ENCODE measurements at regions not wholly inside any gene's neighbourhood (a gene's known extent, or its start where the extent isn't known, plus 50 kb on each side); places are given as distances from the start of the nearest gene placed in this dataset.

DNA sequence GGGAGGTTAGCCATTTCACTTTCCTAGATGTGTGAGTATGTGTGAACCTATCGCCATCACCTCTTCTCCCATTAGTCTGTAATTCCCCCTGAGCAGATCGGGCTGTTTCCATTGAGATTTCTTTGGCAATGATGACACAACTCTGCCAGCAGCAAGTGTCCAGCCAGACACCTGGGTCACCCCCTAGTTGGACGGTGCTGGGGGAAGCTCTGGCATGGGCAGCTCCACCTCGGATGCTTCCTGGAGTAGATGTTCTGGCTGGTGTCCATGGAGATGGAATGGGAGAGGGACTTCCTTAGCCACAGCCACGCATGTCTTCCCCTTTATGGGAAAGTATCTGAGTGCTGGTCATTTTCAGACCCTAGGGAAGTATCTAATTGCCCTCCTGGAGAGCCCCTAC is 247.9 kb upstream of the RPL38 start:
- no peaks in the 10 kb centered on the region for H3K79me2 ChIP-seq (ENCODE audit: control insufficient read depth, insufficient read depth, low read length)
- H2AFZ ChIP-seq (ENCODE audit: insufficient read depth, low read depth, low read length, poor library complexity, severe bottlenecking), result no peak overlapping the region
- ChIA-PET CTCF (interaction anchor here (1.6 to 3.8 kb wide), 2 partner anchors 526 to 529 kb away, joined by 5 to 31 read pairs; no protein-coding TSS in a partner anchor), POLR2A (no interaction called here)
- WGBS (ENCODE audit: insufficient coverage), result 79% methylated on average over 3 of the region's 5 CpGs
- H3K4me2 ChIP-seq (replicated peaks; ENCODE audit: low read depth, low read length, poor library complexity, severe bottlenecking), result no peak overlapping the region
- Mint-ChIP-seq H3K27ac (no peak overlapping the region), H3K27me3 (peaks cover 18% of the 10 kb centered on the region), H3K4me1 (peaks cover 4% of the 10 kb centered on the region), H3K9me3 (ENCODE audit: insufficient read depth) (peaks cover 2% of the 10 kb centered on the region), H3K4me3 (no peak overlapping the region)
- H3K9me3 ChIP-seq (ENCODE audit: control extremely low read depth in 1 of 3, control insufficient read depth in 2 of 3, insufficient read depth in 1 of 3, low read length in 2 of 3), result peaks cover 0 to 9% (median 0%) of the 10 kb centered on the region in 3 donors
- intact Hi-C loops (cut with micrococcal nuclease), result loop anchor here (10.0 kb wide), 1 partner anchor 371 kb away; no protein-coding TSS in a partner anchor
- H3K27me3 ChIP-seq (replicated peaks in 1 of 4; ENCODE audit: control extremely low read depth in 1 of 4, control insufficient read depth in 3 of 4, insufficient read depth in 4 of 4, low read length in 3 of 4), result peaks cover 0 to 32% (median 18%) of the 10 kb centered on the region in 4 experiments
- peaks cover 12% of the 10 kb centered on the region in 2 donors for H3K4me1 ChIP-seq (ENCODE audit: control insufficient read depth in 2 of 2, insufficient read depth in 2 of 2, low read length in 2 of 2)
- H4K20me1 ChIP-seq (ENCODE audit: control insufficient read depth, insufficient read depth, low read length, poor library complexity, severe bottlenecking), result no peaks in the 10 kb centered on the region
- ATAC-seq (ENCODE audit: low read depth) (no peak), DNase-seq (no peak)
- H3K9ac ChIP-seq (ENCODE audit: low read length), result no peak overlapping the region
- no peak overlapping the region for H3K4me3 ChIP-seq (ENCODE audit: control extremely low read depth in 1 of 5, extremely low read depth in 1 of 5, insufficient read depth in 1 of 5, low read depth in 2 of 5, low read length in 4 of 5)
- TF ChIP-seq, protein P1, sequence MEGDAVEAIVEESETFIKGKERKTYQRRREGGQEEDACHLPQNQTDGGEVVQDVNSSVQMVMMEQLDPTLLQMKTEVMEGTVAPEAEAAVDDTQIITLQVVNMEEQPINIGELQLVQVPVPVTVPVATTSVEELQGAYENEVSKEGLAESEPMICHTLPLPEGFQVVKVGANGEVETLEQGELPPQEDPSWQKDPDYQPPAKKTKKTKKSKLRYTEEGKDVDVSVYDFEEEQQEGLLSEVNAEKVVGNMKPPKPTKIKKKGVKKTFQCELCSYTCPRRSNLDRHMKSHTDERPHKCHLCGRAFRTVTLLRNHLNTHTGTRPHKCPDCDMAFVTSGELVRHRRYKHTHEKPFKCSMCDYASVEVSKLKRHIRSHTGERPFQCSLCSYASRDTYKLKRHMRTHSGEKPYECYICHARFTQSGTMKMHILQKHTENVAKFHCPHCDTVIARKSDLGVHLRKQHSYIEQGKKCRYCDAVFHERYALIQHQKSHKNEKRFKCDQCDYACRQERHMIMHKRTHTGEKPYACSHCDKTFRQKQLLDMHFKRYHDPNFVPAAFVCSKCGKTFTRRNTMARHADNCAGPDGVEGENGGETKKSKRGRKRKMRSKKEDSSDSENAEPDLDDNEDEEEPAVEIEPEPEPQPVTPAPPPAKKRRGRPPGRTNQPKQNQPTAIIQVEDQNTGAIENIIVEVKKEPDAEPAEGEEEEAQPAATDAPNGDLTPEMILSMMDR (IDR thresholded peaks at IDR 0.05), result no peak
- no peak for TF ChIP-seq EZH2 (IDR thresholded peaks at IDR 0.05; ENCODE audit: borderline replicate concordance, insufficient read depth, low read depth, low read length, poor library complexity, severe bottlenecking)
- no peaks in the 10 kb centered on the region for H3K36me3 ChIP-seq (replicated peaks in 1 of 2; ENCODE audit: control extremely low read depth in 1 of 2, control insufficient read depth in 1 of 2, extremely low read depth in 1 of 2, insufficient read depth in 2 of 2, low read length in 1 of 2)
- no peak overlapping the region for H3K27ac ChIP-seq (ENCODE audit: low read length in 2 of 2)

DNA sequence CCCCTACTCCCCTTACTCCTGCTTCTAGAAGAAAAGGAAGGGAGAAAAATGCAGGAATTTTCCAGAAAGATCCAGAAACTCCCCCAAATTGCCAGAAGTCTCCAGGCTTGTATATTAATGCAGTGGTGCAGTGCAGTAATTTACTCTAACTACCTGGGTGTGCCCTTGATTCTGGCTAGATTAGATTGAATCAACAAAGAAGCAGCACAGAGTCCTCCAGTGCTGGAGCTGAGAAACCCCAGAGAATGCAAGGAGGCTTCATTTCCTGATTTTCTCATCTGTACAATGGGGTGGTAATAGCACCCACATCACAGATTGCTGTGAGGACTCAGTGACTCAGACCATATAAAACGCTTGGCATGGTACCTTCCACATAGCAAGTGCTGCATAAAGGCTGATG is 247.3 kb upstream of the RPL38 start:
- Histone ChIP-seq H2AFZ (ENCODE audit: insufficient read depth, low read depth, low read length, poor library complexity, severe bottlenecking) (no peak overlapping the region), H3K27ac (ENCODE audit: low read length in 2 of 2) (no peak overlapping the region), H3K4me3 (ENCODE audit: control extremely low read depth in 1 of 5, extremely low read depth in 1 of 5, insufficient read depth in 1 of 5, low read depth in 2 of 5, low read length in 4 of 5) (no peak overlapping the region), H3K4me2 (replicated peaks; ENCODE audit: low read depth, low read length, poor library complexity, severe bottlenecking) (no peak overlapping the region), H4K20me1 (ENCODE audit: control insufficient read depth, insufficient read depth, low read length, poor library complexity, severe bottlenecking) (no peaks in the 10 kb centered on the region), H3K4me1 (ENCODE audit: control insufficient read depth in 2 of 2, insufficient read depth in 2 of 2, low read length in 2 of 2) (peaks cover 12% of the 10 kb centered on the region in 2 donors), H3K27me3 (replicated peaks in 1 of 4; ENCODE audit: control extremely low read depth in 1 of 4, control insufficient read depth in 3 of 4, insufficient read depth in 4 of 4, low read length in 3 of 4) (peaks cover 0 to 28% (median 18%) of the 10 kb centered on the region in 4 experiments), H3K9me3 (ENCODE audit: control extremely low read depth in 1 of 3, control insufficient read depth in 2 of 3, insufficient read depth in 1 of 3, low read length in 2 of 3) (peaks cover 0 to 12% (median 0%) of the 10 kb centered on the region in 3 donors), H3K79me2 (ENCODE audit: control insufficient read depth, insufficient read depth, low read length) (no peaks in the 10 kb centered on the region), H3K9ac (ENCODE audit: low read length) (no peak overlapping the region), H3K36me3 (replicated peaks in 1 of 2; ENCODE audit: control extremely low read depth in 1 of 2, control insufficient read depth in 1 of 2, extremely low read depth in 1 of 2, insufficient read depth in 2 of 2, low read length in 1 of 2) (no peaks in the 10 kb centered on the region)
- Mint-ChIP-seq H3K9me3 (ENCODE audit: insufficient read depth) (peaks cover 3% of the 10 kb centered on the region), H3K27me3 (peaks cover 18% of the 10 kb centered on the region), H3K4me3 (no peak overlapping the region), H3K27ac (no peak overlapping the region), H3K4me1 (peaks cover 4% of the 10 kb centered on the region)
- intact Hi-C loops (cut with micrococcal nuclease), result loop anchor here (10.0 kb wide), 1 partner anchor 371 kb away; no protein-coding TSS in a partner anchor
- 71% methylated on average over 1 of the region's 1 CpG for WGBS (ENCODE audit: insufficient coverage)
- TF ChIP-seq, protein P1 (IDR thresholded peaks at IDR 0.05), result no peak
- no peak for TF ChIP-seq EZH2 (IDR thresholded peaks at IDR 0.05; ENCODE audit: borderline replicate concordance, insufficient read depth, low read depth, low read length, poor library complexity, severe bottlenecking)
- ChIA-PET POLR2A (no interaction called here), CTCF (interaction anchor here (1.6 to 3.8 kb wide), 2 partner anchors 526 to 530 kb away, joined by 5 to 31 read pairs; no protein-coding TSS in a partner anchor)
- no peak for DNase-seq
- ATAC-seq (ENCODE audit: low read depth), result no peak

Data from B cell (primary cell).